H9 (cell line): ENCODE measurements at regions not wholly inside any gene's neighbourhood (a gene's known extent, or its start where the extent isn't known, plus 50 kb on each side); places are given as distances from the start of the nearest gene placed in this dataset.

Experiments used
- DNase-seq: peaks from one replicate; pipeline ENCODE4 v3.0.0-alpha.2; 2017
- H2AFZ ChIP-seq: one replicate; pipeline ENCODE4 v1.6.1; 2013; ENCODE audit warnings: mild to moderate bottlenecking, low read length, control low read depth, moderate library complexity
- H2AK5ac ChIP-seq: 2 replicates; pipeline ENCODE4 v1.6.1; 2013; ENCODE audit warnings: low read length, control low read depth, mixed read lengths; ENCODE audit not compliant: insufficient read length
- H2BK120ac ChIP-seq: one replicate; pipeline ENCODE4 v1.6.1; 2013; ENCODE audit warnings: low read depth, mild to moderate bottlenecking, low read length, control low read depth, inconsistent platforms; ENCODE audit not compliant: poor library complexity, severe bottlenecking
- H2BK12ac ChIP-seq: 2 replicates; pipeline ENCODE4 v1.6.1; 2013; ENCODE audit warnings: low read length, control low read depth, mixed read lengths, low read depth; ENCODE audit not compliant: insufficient read length
- H2BK15ac ChIP-seq: 2 replicates; pipeline ENCODE4 v1.6.1; 2013; ENCODE audit warnings: low read depth, low read length, control low read depth
- H2BK20ac ChIP-seq: one replicate; pipeline ENCODE4 v1.6.1; 2013; ENCODE audit warnings: low read depth, mild to moderate bottlenecking, low read length, control low read depth, inconsistent platforms; ENCODE audit not compliant: poor library complexity, severe bottlenecking
- H2BK5ac ChIP-seq: 2 replicates; pipeline ENCODE4 v1.6.1; 2013; ENCODE audit warnings: low read length, control low read depth, mixed read lengths; ENCODE audit not compliant: insufficient read length
- H3K14ac ChIP-seq: 2 replicates; pipeline ENCODE4 v1.6.1; 2013; ENCODE audit warnings: low read length, control low read depth; ENCODE audit not compliant: insufficient read depth
- H3K18ac ChIP-seq: 2 replicates; pipeline ENCODE4 v1.6.1; 2013; ENCODE audit warnings: low read depth, mild to moderate bottlenecking, mixed read lengths, low read length, control low read depth; ENCODE audit not compliant: insufficient read length
- H3K23ac ChIP-seq: 2 replicates; pipeline ENCODE4 v1.6.1; 2013; ENCODE audit warnings: low read length, control low read depth, mixed read lengths, low read depth; ENCODE audit not compliant: insufficient read length
- H3K23me2 ChIP-seq: 2 replicates; pipeline ENCODE4 v1.6.1; 2013; ENCODE audit warnings: low read depth, mild to moderate bottlenecking, mixed read lengths, low read length, control low read depth; ENCODE audit not compliant: insufficient read length, poor library complexity, severe bottlenecking
- H3K27ac ChIP-seq: 2 replicates; pipeline ENCODE4 v1.5.1; 2013; ENCODE audit warnings: low read length, control low read depth, mixed read lengths, low read depth; ENCODE audit not compliant: insufficient read length
- H3K27me3 ChIP-seq: 2 replicates; pipeline ENCODE4 v1.6.1; 2013; ENCODE audit warnings: low read length, control low read depth, inconsistent platforms; ENCODE audit not compliant: insufficient read depth
- H3K4ac ChIP-seq: 2 replicates; pipeline ENCODE4 v1.6.1; 2013; ENCODE audit warnings: low read depth, mild to moderate bottlenecking, control low read depth, inconsistent platforms, low read length, moderate library complexity
- H3K4me1 ChIP-seq: 2 replicates; pipeline ENCODE4 v1.6.1; 2013; ENCODE audit warnings: low read length, control low read depth, inconsistent platforms; ENCODE audit not compliant: insufficient read depth
- H3K4me2 ChIP-seq: 2 replicates; pipeline ENCODE4 v1.6.1; 2013; ENCODE audit warnings: low read length, control low read depth, mixed read lengths; ENCODE audit not compliant: insufficient read length, insufficient read depth
- H3K56ac ChIP-seq: 2 replicates; pipeline ENCODE4 v1.6.1; 2013; ENCODE audit warnings: low read depth, mild to moderate bottlenecking, mixed read lengths, low read length, control low read depth; ENCODE audit not compliant: insufficient read length
- H3K79me1 ChIP-seq: 2 replicates; pipeline ENCODE4 v1.6.1; 2013; ENCODE audit warnings: low read depth, mild to moderate bottlenecking, moderate library complexity, low read length, control low read depth, inconsistent platforms; ENCODE audit not compliant: insufficient read depth, poor library complexity, severe bottlenecking
- H3K79me2 ChIP-seq: 2 replicates; pipeline ENCODE4 v1.6.1; 2013; ENCODE audit warnings: low read length, control low read depth, inconsistent platforms; ENCODE audit not compliant: insufficient read depth
- H3K9ac ChIP-seq: 2 replicates; pipeline ENCODE4 v1.6.1; 2013; ENCODE audit warnings: low read length, control low read depth, mixed read lengths; ENCODE audit not compliant: insufficient read length; ENCODE audit errors: extremely low read depth
- H3K9me3 ChIP-seq: one replicate; pipeline ENCODE4 v1.6.1; 2013; ENCODE audit warnings: low read depth, low read length, inconsistent platforms; ENCODE audit not compliant: control insufficient read depth
- H3T11ph ChIP-seq: one replicate; pipeline ENCODE4 v1.6.1; 2013; ENCODE audit warnings: mild to moderate bottlenecking, low read length, control low read depth, inconsistent platforms
- H4K20me1 ChIP-seq: one replicate; pipeline ENCODE4 v1.6.1; 2013; ENCODE audit not compliant: control insufficient read depth, insufficient read length, insufficient read depth
- H4K5ac ChIP-seq: 2 replicates; pipeline ENCODE4 v1.6.1; 2013; ENCODE audit warnings: low read depth, mild to moderate bottlenecking, mixed read lengths, low read length, control low read depth; ENCODE audit not compliant: insufficient read length
- H4K8ac ChIP-seq: replicated peaks from 2 replicates; pipeline ENCODE4 v1.6.1; 2013; ENCODE audit warnings: low read length, control low read depth, mixed read lengths, low read depth; ENCODE audit not compliant: insufficient read length
- H4K91ac ChIP-seq: 2 replicates; pipeline ENCODE4 v1.6.1; 2013; ENCODE audit warnings: low read depth, mild to moderate bottlenecking, moderate library complexity, mixed read lengths, low read length, control low read depth; ENCODE audit not compliant: insufficient read length
- H3K27ac Mint-ChIP-seq, 3 experiments: 2 replicates in 2 of 3; 3 replicates in 1 of 3; pipeline ENCODE4 v1.8.0; 2020 to 2021; ENCODE audit warnings: mixed read lengths in 3 of 3, mild to moderate bottlenecking in 1 of 3, moderate library complexity in 1 of 3
- H3K27me3 Mint-ChIP-seq: 2 replicates; pipeline ENCODE4 v1.8.0; 2021; ENCODE audit warnings: low read depth, mild to moderate bottlenecking, moderate library complexity, mixed read lengths
- H3K36me3 Mint-ChIP-seq, 3 experiments: 2 replicates in 2 of 3; 3 replicates in 1 of 3; pipeline ENCODE4 v1.8.0; 2020 to 2021; ENCODE audit warnings: low read depth in 3 of 3, mixed read lengths in 3 of 3; ENCODE audit not compliant: insufficient read depth in 1 of 3
- H3K4me1 Mint-ChIP-seq, 2 experiments: 2 replicates each; pipeline ENCODE4 v1.8.0; 2020; ENCODE audit warnings: mixed read lengths in 2 of 2
- H3K4me3 Mint-ChIP-seq, 2 experiments: 2 replicates in 1 of 2; 3 replicates in 1 of 2; pipeline ENCODE4 v1.8.0; 2020 to 2021; ENCODE audit warnings: mild to moderate bottlenecking in 2 of 2, mixed read lengths in 2 of 2, moderate library complexity in 1 of 2
- H3K9me3 Mint-ChIP-seq, 2 experiments: 2 replicates in 1 of 2; 3 replicates in 1 of 2; pipeline ENCODE4 v1.8.0; 2020; ENCODE audit warnings: mild to moderate bottlenecking in 2 of 2, mixed read lengths in 2 of 2, moderate library complexity in 1 of 2
- WGBS: extraction: QIAGEN DNeasy Blood & Tissue Kit; methylation state at CpG from one replicate; pipeline ENCODE4 v1.1.7; 2013; ENCODE audit warnings: missing lambda C conversion rate, low lambda C conversion rate, mixed read lengths; ENCODE audit not compliant: insufficient read length; ENCODE audit errors: extremely low coverage; 5-methylcytosine and 5-hydroxymethylcytosine counted together
- TF ChIP-seq, protein P1 (sequence below): fragments of 200-600 bp; sonication (generic); conservative IDR thresholded peaks from 3 replicates; pipeline ENCODE4 v1.8.0; 2021; ENCODE audit warnings: antibody characterized with exemption, mild to moderate bottlenecking

DNA sequence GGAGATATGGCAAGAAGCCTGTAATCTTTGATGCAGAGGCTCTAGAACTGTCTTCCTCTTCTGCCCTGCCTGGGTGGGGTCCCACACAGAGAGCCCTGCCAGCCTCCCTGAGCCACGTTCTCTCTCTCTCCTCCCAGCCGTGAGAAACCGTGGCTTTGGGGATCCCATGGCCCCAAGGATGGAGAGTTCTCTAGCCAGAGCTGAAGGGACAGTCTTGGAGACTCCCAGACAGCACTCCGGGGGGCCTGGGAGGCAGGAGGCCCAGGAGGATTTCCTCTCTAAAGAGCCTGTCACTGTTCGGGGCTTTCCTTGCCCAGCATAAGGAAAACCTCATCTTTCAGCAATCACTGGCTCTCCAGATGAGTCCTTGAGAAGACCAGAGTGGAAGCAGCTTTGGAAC lies 227.1 kb downstream of the ARHGAP12 start:
- Histone ChIP-seq H3K79me1 (no peaks in the 10 kb centered on the region), H3K4me2 (no peak overlapping the region), H4K8ac (no peak overlapping the region), H4K5ac (no peak overlapping the region), H2AFZ (no peak overlapping the region), H3K9me3 (peaks cover 16% of the 10 kb centered on the region), H3K14ac (no peak overlapping the region), H3K4ac (no peak overlapping the region), H4K20me1 (no peaks in the 10 kb centered on the region), H4K91ac (no peak overlapping the region), H3K27me3 (no peaks in the 10 kb centered on the region), H2BK12ac (no peak overlapping the region), H3K23me2 (no peaks in the 10 kb centered on the region), H2BK20ac (no peak overlapping the region), H2AK5ac (no peak overlapping the region), H2BK15ac (no peak overlapping the region), H3K79me2 (no peaks in the 10 kb centered on the region), H3K9ac (no peak overlapping the region), H2BK5ac (no peak overlapping the region), H3K27ac (no peak overlapping the region), H3K18ac (no peak overlapping the region), H3T11ph (no peak overlapping the region), H3K56ac (no peak overlapping the region), H3K4me1 (no peaks in the 10 kb centered on the region), H3K23ac (no peak overlapping the region), H2BK120ac (no peak overlapping the region)
- Mint-ChIP-seq H3K27ac (no peak overlapping the region), H3K9me3 (peaks cover 44 to 45% of the 10 kb centered on the region in 2 experiments), H3K4me1 (peaks cover 21 to 27% of the 10 kb centered on the region in 2 experiments), H3K27me3 (peaks cover 4% of the 10 kb centered on the region), H3K4me3 (no peak overlapping the region), H3K36me3 (peaks cover 18 to 38% (median 28%) of the 10 kb centered on the region in 3 experiments)
- WGBS: no CpG with 5 or more reads among the region's 5 CpGs
- TF ChIP-seq, protein P1, sequence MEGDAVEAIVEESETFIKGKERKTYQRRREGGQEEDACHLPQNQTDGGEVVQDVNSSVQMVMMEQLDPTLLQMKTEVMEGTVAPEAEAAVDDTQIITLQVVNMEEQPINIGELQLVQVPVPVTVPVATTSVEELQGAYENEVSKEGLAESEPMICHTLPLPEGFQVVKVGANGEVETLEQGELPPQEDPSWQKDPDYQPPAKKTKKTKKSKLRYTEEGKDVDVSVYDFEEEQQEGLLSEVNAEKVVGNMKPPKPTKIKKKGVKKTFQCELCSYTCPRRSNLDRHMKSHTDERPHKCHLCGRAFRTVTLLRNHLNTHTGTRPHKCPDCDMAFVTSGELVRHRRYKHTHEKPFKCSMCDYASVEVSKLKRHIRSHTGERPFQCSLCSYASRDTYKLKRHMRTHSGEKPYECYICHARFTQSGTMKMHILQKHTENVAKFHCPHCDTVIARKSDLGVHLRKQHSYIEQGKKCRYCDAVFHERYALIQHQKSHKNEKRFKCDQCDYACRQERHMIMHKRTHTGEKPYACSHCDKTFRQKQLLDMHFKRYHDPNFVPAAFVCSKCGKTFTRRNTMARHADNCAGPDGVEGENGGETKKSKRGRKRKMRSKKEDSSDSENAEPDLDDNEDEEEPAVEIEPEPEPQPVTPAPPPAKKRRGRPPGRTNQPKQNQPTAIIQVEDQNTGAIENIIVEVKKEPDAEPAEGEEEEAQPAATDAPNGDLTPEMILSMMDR: no peak
- DNase-seq: no peak
